HL-60 (cell line): ENCODE measurements at regions not wholly inside any gene's neighbourhood (a gene's known extent, or its start where the extent isn't known, plus 50 kb on each side); places are given as distances from the start of the nearest gene placed in this dataset.

ENCODE experiments used
- CTCF ChIP-seq: IDR thresholded peaks from one replicate; pipeline ENCODE4 v1.5.1; 2011; ENCODE audit warnings: low read length, control low read depth, inconsistent platforms; ENCODE audit not compliant: insufficient read depth
- GABPA ChIP-seq: IDR thresholded peaks from 2 replicates; pipeline ENCODE4 v1.6.1; 2012; ENCODE audit warnings: low read depth
- POLR2AphosphoS5 ChIP-seq: IDR thresholded peaks from 2 replicates; pipeline ENCODE4 v1.6.1; 2012; ENCODE audit warnings: low read depth
- REST ChIP-seq: IDR thresholded peaks from 2 replicates; pipeline ENCODE4 v1.6.1; 2012; ENCODE audit warnings: low read depth; ENCODE audit not compliant: insufficient replicate concordance

GRCh38 chr10:131758062-131758938, 142.5 kb upstream of the PPP2R2D start:
- TF ChIP-seq CTCF = no peak
- no peak for TF ChIP-seq POLR2AphosphoS5
- no peak for TF ChIP-seq REST
- TF ChIP-seq GABPA = no peak
